ENCODE measurements at regions not wholly inside any gene's neighbourhood (a gene's known extent, or its start where the extent isn't known, plus 50 kb on each side); places are given as distances from the start of the nearest gene placed in this dataset.

DNA sequence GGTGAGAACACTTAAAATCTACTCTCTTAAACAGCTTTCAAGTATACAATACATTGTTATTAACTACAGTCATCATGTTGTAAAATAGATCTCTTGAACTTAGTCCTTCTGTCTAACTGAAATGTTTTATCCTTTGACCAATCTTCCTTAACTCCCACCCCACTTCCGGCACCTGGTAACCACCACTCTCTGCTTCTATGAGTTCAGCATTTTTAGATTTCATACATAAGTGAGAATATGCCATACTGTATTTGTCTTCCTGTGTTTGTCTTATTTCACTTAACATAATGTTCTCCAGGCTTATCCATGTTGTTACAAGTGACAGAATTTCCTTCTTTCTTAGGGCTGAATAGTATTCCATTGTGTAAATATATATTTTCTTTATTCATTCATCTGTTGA lies 144.1 kb upstream of the TRPC4 start:
- BruUV-seq (replicated peaks) = no TSS peak
- no peak overlapping the region for H3K56ac ChIP-seq (ENCODE audit: extremely low read depth, insufficient read depth, low read length)
- CTCF ChIA-PET = no interaction called here
- in situ Hi-C loops (cut with MboI; ENCODE audit: low sequenced_read_pairs) (no loop called here), dilution Hi-C loops (cut with HindIII; ENCODE audit: low sequenced_read_pairs, unreplicated experiment) (no loop called here), intact Hi-C loops (cut with micrococcal nuclease) (no loop called here)
- no peak overlapping the region for H2BK5ac ChIP-seq (ENCODE audit: low read depth, low read length, poor library complexity, severe bottlenecking)
- H3K9me1 ChIP-seq (ENCODE audit: insufficient read depth, low read length) = no peaks in the 10 kb centered on the region
- POLR2A ChIA-PET (ENCODE audit: unreplicated experiment) = no interaction called here
- no peak overlapping the region for H2BK15ac ChIP-seq (ENCODE audit: low read depth, low read length)
- no peak overlapping the region for H2AFZ ChIP-seq (replicated peaks; ENCODE audit: low read length, poor library complexity)
- H3K4me3 ChIP-seq (ENCODE audit: insufficient read depth, low read depth, low read length) = no peak overlapping the region
- no peaks in the 10 kb centered on the region for H3K4me1 ChIP-seq (ENCODE audit: control insufficient read depth, insufficient read depth, low read length)
- H3K27me3 ChIP-seq (ENCODE audit: control insufficient read depth, insufficient read depth, low read length) = no peaks in the 10 kb centered on the region
- DNase-seq (no peak), ATAC-seq (ENCODE audit: low read depth) (no peak)
- H3K36me3 ChIP-seq (ENCODE audit: control insufficient read depth, insufficient read depth, low read length) = no peaks in the 10 kb centered on the region
- H4K91ac ChIP-seq (ENCODE audit: insufficient read depth, low read depth, low read length) = no peak overlapping the region
- no peak overlapping the region for H2BK120ac ChIP-seq (ENCODE audit: low read depth, low read length)
- H2BK20ac ChIP-seq (ENCODE audit: low read depth, low read length) = no peak overlapping the region
- H3K4me2 ChIP-seq (ENCODE audit: low read depth, low read length) = no peak overlapping the region
- H3K18ac ChIP-seq (ENCODE audit: low read depth, low read length) = no peak overlapping the region
- no peaks in the 10 kb centered on the region for H4K20me1 ChIP-seq (ENCODE audit: insufficient read depth, low read length)
- no peak overlapping the region for H4K5ac ChIP-seq (ENCODE audit: low read depth, low read length)
- no peaks in the 10 kb centered on the region for H3K9me3 ChIP-seq (ENCODE audit: control insufficient read depth, insufficient read depth, low read length)
- no peak overlapping the region for H3K4ac ChIP-seq (ENCODE audit: low read depth, low read length)
- H2AK9ac ChIP-seq (replicated peaks; ENCODE audit: low read depth, low read length, poor library complexity) = no peak overlapping the region
- H4K8ac ChIP-seq (ENCODE audit: low read depth in 2 of 2, low read length in 2 of 2) = no peak overlapping the region
- H3K9ac ChIP-seq (ENCODE audit: low read depth, low read length) = no peak overlapping the region
- WGBS, 2 experiments (ENCODE audit: extremely low coverage in 2 of 2, insufficient read length in 1 of 2) = no CpG with 5 or more reads among the region's 1 CpG
- H3K23ac ChIP-seq (ENCODE audit: low read depth, low read length) = no peak overlapping the region
- TF ChIP-seq MXI1 (IDR thresholded peaks at IDR 0.05; ENCODE audit: borderline replicate concordance, low read depth, low read length) (no peak), RFX5 (IDR thresholded peaks at IDR 0.05; ENCODE audit: low read depth, low read length) (no peak), SMC3 (IDR thresholded peaks at IDR 0.05; ENCODE audit: low read depth, low read length) (no peak), RCOR1 (IDR thresholded peaks at IDR 0.05; ENCODE audit: insufficient replicate concordance, low read length) (no peak), MAZ (IDR thresholded peaks at IDR 0.05; ENCODE audit: borderline replicate concordance, low read depth, low read length) (no peak), POLR2A (IDR thresholded peaks at IDR 0.05; ENCODE audit: low read depth, low read length) (no peak), BHLHE40 (IDR thresholded peaks at IDR 0.05; ENCODE audit: low read depth, low read length) (no peak), MAFK (IDR thresholded peaks at IDR 0.05; ENCODE audit: low read depth, low read length) (no peak), RAD21 (IDR thresholded peaks at IDR 0.05; ENCODE audit: low read length) (no peak), FOS (IDR thresholded peaks at IDR 0.05; ENCODE audit: low read depth, low read length) (no peak), CHD1 (IDR thresholded peaks at IDR 0.05; ENCODE audit: low read depth, low read length) (no peak), CEBPB (IDR thresholded peaks at IDR 0.05; ENCODE audit: low read depth, low read length) (no peak), NFE2L2 (IDR thresholded peaks at IDR 0.05; ENCODE audit: low read depth, low read length) (no peak)
- TF ChIP-seq, protein P1, sequence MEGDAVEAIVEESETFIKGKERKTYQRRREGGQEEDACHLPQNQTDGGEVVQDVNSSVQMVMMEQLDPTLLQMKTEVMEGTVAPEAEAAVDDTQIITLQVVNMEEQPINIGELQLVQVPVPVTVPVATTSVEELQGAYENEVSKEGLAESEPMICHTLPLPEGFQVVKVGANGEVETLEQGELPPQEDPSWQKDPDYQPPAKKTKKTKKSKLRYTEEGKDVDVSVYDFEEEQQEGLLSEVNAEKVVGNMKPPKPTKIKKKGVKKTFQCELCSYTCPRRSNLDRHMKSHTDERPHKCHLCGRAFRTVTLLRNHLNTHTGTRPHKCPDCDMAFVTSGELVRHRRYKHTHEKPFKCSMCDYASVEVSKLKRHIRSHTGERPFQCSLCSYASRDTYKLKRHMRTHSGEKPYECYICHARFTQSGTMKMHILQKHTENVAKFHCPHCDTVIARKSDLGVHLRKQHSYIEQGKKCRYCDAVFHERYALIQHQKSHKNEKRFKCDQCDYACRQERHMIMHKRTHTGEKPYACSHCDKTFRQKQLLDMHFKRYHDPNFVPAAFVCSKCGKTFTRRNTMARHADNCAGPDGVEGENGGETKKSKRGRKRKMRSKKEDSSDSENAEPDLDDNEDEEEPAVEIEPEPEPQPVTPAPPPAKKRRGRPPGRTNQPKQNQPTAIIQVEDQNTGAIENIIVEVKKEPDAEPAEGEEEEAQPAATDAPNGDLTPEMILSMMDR (conservative IDR thresholded peaks at IDR 0.05; ENCODE audit: low read depth, low read length) = no peak
- TF ChIP-seq, protein P2, sequence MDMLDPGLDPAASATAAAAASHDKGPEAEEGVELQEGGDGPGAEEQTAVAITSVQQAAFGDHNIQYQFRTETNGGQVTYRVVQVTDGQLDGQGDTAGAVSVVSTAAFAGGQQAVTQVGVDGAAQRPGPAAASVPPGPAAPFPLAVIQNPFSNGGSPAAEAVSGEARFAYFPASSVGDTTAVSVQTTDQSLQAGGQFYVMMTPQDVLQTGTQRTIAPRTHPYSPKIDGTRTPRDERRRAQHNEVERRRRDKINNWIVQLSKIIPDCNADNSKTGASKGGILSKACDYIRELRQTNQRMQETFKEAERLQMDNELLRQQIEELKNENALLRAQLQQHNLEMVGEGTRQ (IDR thresholded peaks at IDR 0.05; ENCODE audit: low read depth, low read length) = no peak
- TF ChIP-seq, protein P3, sequence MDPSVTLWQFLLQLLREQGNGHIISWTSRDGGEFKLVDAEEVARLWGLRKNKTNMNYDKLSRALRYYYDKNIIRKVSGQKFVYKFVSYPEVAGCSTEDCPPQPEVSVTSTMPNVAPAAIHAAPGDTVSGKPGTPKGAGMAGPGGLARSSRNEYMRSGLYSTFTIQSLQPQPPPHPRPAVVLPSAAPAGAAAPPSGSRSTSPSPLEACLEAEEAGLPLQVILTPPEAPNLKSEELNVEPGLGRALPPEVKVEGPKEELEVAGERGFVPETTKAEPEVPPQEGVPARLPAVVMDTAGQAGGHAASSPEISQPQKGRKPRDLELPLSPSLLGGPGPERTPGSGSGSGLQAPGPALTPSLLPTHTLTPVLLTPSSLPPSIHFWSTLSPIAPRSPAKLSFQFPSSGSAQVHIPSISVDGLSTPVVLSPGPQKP (IDR thresholded peaks at IDR 0.05; ENCODE audit: borderline replicate concordance, low read depth, low read length) = no peak
- H3K14ac ChIP-seq (replicated peaks; ENCODE audit: low read depth, low read length) = no peak overlapping the region
- no peak overlapping the region for H2AK5ac ChIP-seq (ENCODE audit: low read depth, low read length)
- H3K27ac ChIP-seq (ENCODE audit: insufficient read depth, low read length) = no peak overlapping the region
- H3K79me1 ChIP-seq (ENCODE audit: low read depth in 1 of 2, low read length in 2 of 2) = no peaks in the 10 kb centered on the region
